HCT116 (cell line): ENCODE measurements at regions not wholly inside any gene's neighbourhood (a gene's known extent, or its start where the extent isn't known, plus 50 kb on each side); places are given as distances from the start of the nearest gene placed in this dataset.

Source experiments
- ATAC-seq: fragments of 200-7000 bp; cut with Tn5 transposase; 2 replicates; pipeline ENCODE4 v1.9.1; 2020; ENCODE audit warnings: mild to moderate bottlenecking, moderate library complexity
- BruUV-seq: library from RNA; stranded (reverse); fragments of 400-500 nt; replicated peaks from 2 replicates; lab custom pipeline; 2021; lab: Mats Ljungman, UMichigan
- CTCF ChIA-PET: fragments of 300-600 bp; sonication (Branson Sonifier 250); formaldehyde crosslinking; loops from one replicate; lab custom pipeline; 2021; ENCODE audit warnings: antibody characterized with exemption; lab: Charles Lee
- POLR2A ChIA-PET: fragments of 300-600, 350-600 bp; sonication (Branson Sonifier 250); formaldehyde crosslinking; loops from one replicate; lab custom pipeline; 2021; ENCODE audit warnings: antibody characterized with exemption; lab: Charles Lee
- RAD21 ChIA-PET, 2 experiments: fragments of 300-600 bp; sonication (Branson Sonifier 250); formaldehyde crosslinking; loops; one replicate each; lab custom pipeline; 2023; ENCODE audit warnings: low total read pairs in 2 of 2; ENCODE audit not compliant: uncharacterized antibody in 2 of 2, unreplicated experiment in 2 of 2, low non-redundant PET in 1 of 2; lab: Charles Lee
- DNase-seq: peaks from one replicate; pipeline ENCODE4 v3.0.0-alpha.2; 2010; ENCODE audit warnings: low read depth, low spot score
- H2AFZ ChIP-seq: fragments of 200-600 bp; shearing (Covaris generic), sonication (generic); 2 replicates; pipeline ENCODE4 v1.6.1; 2017; ENCODE audit warnings: low read depth, mixed run types, mixed read lengths, antibody characterized with exemption, low read length; ENCODE audit not compliant: poor library complexity, severe bottlenecking
- H3K27ac ChIP-seq: 2 replicates; pipeline ENCODE4 v1.5.1; 2012; ENCODE audit warnings: low read depth, low read length
- H3K27me3 ChIP-seq: fragments of 200-600 bp; sonication (generic); 2 replicates; pipeline ENCODE4 v1.6.1; 2016; ENCODE audit warnings: mixed run types, low read length, mixed read lengths; ENCODE audit not compliant: insufficient read depth
- H3K36me3 ChIP-seq, 2 experiments: fragments of 200-500 bp in 1 of 2; fragments of 200-600 bp in 1 of 2; sonication (Bioruptor generic) in 1 of 2; sonication (generic) in 1 of 2; 2 replicates each; pipeline versions ENCODE4 v1.5.1 to v1.6.1; 2014 to 2016; ENCODE audit warnings: low read length in 2 of 2, inconsistent platforms in 1 of 2, mixed read lengths in 1 of 2, mixed run types in 1 of 2; ENCODE audit not compliant: insufficient read depth in 2 of 2, control insufficient read depth in 1 of 2
- H3K4me1 ChIP-seq, 2 experiments: fragments of 200-600 bp in 1 of 2; sonication (generic) in 1 of 2; 2 replicates each; pipeline versions ENCODE4 v1.5.1 to v1.6.1; 2012 to 2017; ENCODE audit warnings: low read length in 2 of 2, inconsistent platforms in 1 of 2, mild to moderate bottlenecking in 1 of 2, mixed read lengths in 1 of 2, mixed run types in 1 of 2, moderate library complexity in 1 of 2; ENCODE audit not compliant: insufficient read depth in 2 of 2, control insufficient read depth in 1 of 2
- H3K4me2 ChIP-seq: fragments of 200-600 bp; sonication (generic); 2 replicates; pipeline ENCODE4 v1.6.1; 2017; ENCODE audit warnings: mixed run types, low read length, mixed read lengths
- H3K4me3 ChIP-seq, 2 experiments: fragments of 200-600 bp in 1 of 2; sonication (generic) in 1 of 2; replicated peaks in 1 of 2; 2 replicates each; pipeline ENCODE4 v1.5.1; 2011 to 2016; ENCODE audit warnings: low read length in 2 of 2, control low read depth in 1 of 2, low read depth in 1 of 2, mild to moderate bottlenecking in 1 of 2, mixed read lengths in 1 of 2, mixed run types in 1 of 2
- H3K79me2 ChIP-seq: fragments of 200-600 bp; sonication (generic); 2 replicates; pipeline ENCODE4 v1.6.1; 2017; ENCODE audit warnings: mild to moderate bottlenecking, mixed run types, low read length, moderate library complexity, mixed read lengths; ENCODE audit not compliant: insufficient read depth
- H3K9ac ChIP-seq: fragments of 200-600 bp; sonication (generic); 2 replicates; pipeline ENCODE4 v1.6.1; 2016; ENCODE audit warnings: low read length, mixed read lengths
- H3K9me2 ChIP-seq: fragments of 200-600 bp; sonication (generic), shearing (Covaris generic); 2 replicates; pipeline ENCODE4 v1.6.1; 2017; ENCODE audit warnings: mixed run types, mild to moderate bottlenecking, moderate library complexity; ENCODE audit not compliant: insufficient read depth
- H3K9me3 ChIP-seq, 2 experiments: fragments of 200-500 bp in 1 of 2; fragments of 200-600 bp in 1 of 2; sonication (Bioruptor generic) in 1 of 2; sonication (generic) in 1 of 2; 2 replicates each; pipeline ENCODE4 v1.6.1; 2014 to 2017; ENCODE audit warnings: low read length in 2 of 2, mixed read lengths in 2 of 2, inconsistent platforms in 1 of 2, low read depth in 1 of 2, mild to moderate bottlenecking in 1 of 2, mixed run types in 1 of 2, moderate library complexity in 1 of 2; ENCODE audit not compliant: control insufficient read depth in 1 of 2, insufficient read depth in 1 of 2
- H4K20me1 ChIP-seq: fragments of 200-600 bp; sonication (generic), shearing (Covaris generic); 2 replicates; pipeline ENCODE4 v1.6.1; 2017; ENCODE audit warnings: mixed run types, mild to moderate bottlenecking, moderate library complexity; ENCODE audit not compliant: insufficient read depth
- CBX3 ChIP-seq: IDR thresholded peaks from 2 replicates; pipeline ENCODE4 v1.6.1; 2012; ENCODE audit warnings: low read depth
- CEBPB ChIP-seq: IDR thresholded peaks from 2 replicates; pipeline ENCODE4 v1.6.1; 2012; ENCODE audit warnings: low read depth
- EGR1 ChIP-seq: IDR thresholded peaks from 2 replicates; pipeline ENCODE4 v1.6.1; 2012; ENCODE audit warnings: low read depth
- ELF1 ChIP-seq: IDR thresholded peaks from 2 replicates; pipeline ENCODE4 v1.6.1; 2012; ENCODE audit warnings: low read depth, borderline replicate concordance
- EZH2 ChIP-seq: fragments of 200-600 bp; sonication (generic); IDR thresholded peaks from 2 replicates; pipeline ENCODE4 v1.6.1; 2017; ENCODE audit warnings: antibody characterized with exemption, mixed run types
- EZH2phosphoT487 ChIP-seq: fragments of 200-600 bp; IDR thresholded peaks from 2 replicates; pipeline ENCODE4 v1.6.1; 2018; ENCODE audit warnings: antibody characterized with exemption, borderline replicate concordance
- FOSL1 ChIP-seq: IDR thresholded peaks from 2 replicates; pipeline ENCODE4 v1.6.1; 2012; ENCODE audit warnings: low read depth
- JUND ChIP-seq: IDR thresholded peaks from 2 replicates; pipeline ENCODE4 v1.6.1; 2012
- POLR2A ChIP-seq: IDR thresholded peaks from 2 replicates; pipeline ENCODE4 v1.7.0; 2011; ENCODE audit warnings: borderline replicate concordance; ENCODE audit not compliant: insufficient read depth, insufficient read length; ENCODE audit errors: extremely low read depth
- POLR2AphosphoS5 ChIP-seq: IDR thresholded peaks from 2 replicates; pipeline ENCODE4 v1.6.1; 2011; ENCODE audit warnings: mild to moderate bottlenecking, low read depth, low read length, moderate library complexity
- RAD21 ChIP-seq: IDR thresholded peaks from 2 replicates; pipeline ENCODE4 v1.6.1; 2012; ENCODE audit warnings: low read depth, mild to moderate bottlenecking
- SIN3A ChIP-seq: IDR thresholded peaks from 2 replicates; pipeline ENCODE4 v1.6.1; 2012; ENCODE audit warnings: low read depth
- SP1 ChIP-seq: IDR thresholded peaks from 2 replicates; pipeline ENCODE4 v1.6.1; 2012; ENCODE audit warnings: low read depth
- SRF ChIP-seq: IDR thresholded peaks from 2 replicates; pipeline ENCODE4 v1.6.1; 2012; ENCODE audit warnings: low read depth
- TCF7L2 ChIP-seq: IDR thresholded peaks from 2 replicates; pipeline ENCODE4 v1.7.0; 2011; ENCODE audit warnings: borderline replicate concordance, inconsistent platforms; ENCODE audit not compliant: insufficient read depth, insufficient read length; ENCODE audit errors: extremely low read depth
- YY1 ChIP-seq: IDR thresholded peaks from 2 replicates; pipeline ENCODE4 v1.6.1; 2011; ENCODE audit warnings: low read length, low read depth, moderate library complexity, mild to moderate bottlenecking; ENCODE audit not compliant: insufficient replicate concordance; ENCODE audit errors: extremely low read depth
- intact Hi-C: fragments of 100-400 bp; cut with micrococcal nuclease; formaldehyde crosslinking; loops from 2 replicates; pipeline ENCODE4 v1.10.0; 2022
- TF ChIP-seq, protein P1 (sequence below): IDR thresholded peaks from 2 replicates; pipeline ENCODE4 v1.6.1; 2012
- TF ChIP-seq, protein P2 (sequence below): IDR thresholded peaks from 2 replicates; pipeline ENCODE4 v1.6.1; 2012; ENCODE audit warnings: low read depth
- TF ChIP-seq, protein P3 (sequence below): IDR thresholded peaks from 2 replicates; pipeline ENCODE4 v1.6.1; 2011; ENCODE audit warnings: mild to moderate bottlenecking, low read length, moderate library complexity; ENCODE audit not compliant: insufficient replicate concordance; ENCODE audit errors: extremely low read depth
- TF ChIP-seq, protein P4 (sequence below), 3 experiments: fragments of 200-600 bp in 1 of 3; sonication (generic) in 1 of 3; IDR thresholded peaks in 2 of 3; conservative IDR thresholded peaks in 1 of 3; 2 replicates each; pipeline ENCODE4 v1.5.1; 2012 to 2017; ENCODE audit warnings: low read depth in 2 of 3, low read length in 2 of 3, antibody characterized with exemption in 1 of 3, borderline replicate concordance in 1 of 3, control low read depth in 1 of 3, mild to moderate bottlenecking in 1 of 3, mixed read lengths in 1 of 3, mixed run types in 1 of 3, moderate library complexity in 1 of 3; ENCODE audit not compliant: insufficient read depth in 1 of 3

DNA sequence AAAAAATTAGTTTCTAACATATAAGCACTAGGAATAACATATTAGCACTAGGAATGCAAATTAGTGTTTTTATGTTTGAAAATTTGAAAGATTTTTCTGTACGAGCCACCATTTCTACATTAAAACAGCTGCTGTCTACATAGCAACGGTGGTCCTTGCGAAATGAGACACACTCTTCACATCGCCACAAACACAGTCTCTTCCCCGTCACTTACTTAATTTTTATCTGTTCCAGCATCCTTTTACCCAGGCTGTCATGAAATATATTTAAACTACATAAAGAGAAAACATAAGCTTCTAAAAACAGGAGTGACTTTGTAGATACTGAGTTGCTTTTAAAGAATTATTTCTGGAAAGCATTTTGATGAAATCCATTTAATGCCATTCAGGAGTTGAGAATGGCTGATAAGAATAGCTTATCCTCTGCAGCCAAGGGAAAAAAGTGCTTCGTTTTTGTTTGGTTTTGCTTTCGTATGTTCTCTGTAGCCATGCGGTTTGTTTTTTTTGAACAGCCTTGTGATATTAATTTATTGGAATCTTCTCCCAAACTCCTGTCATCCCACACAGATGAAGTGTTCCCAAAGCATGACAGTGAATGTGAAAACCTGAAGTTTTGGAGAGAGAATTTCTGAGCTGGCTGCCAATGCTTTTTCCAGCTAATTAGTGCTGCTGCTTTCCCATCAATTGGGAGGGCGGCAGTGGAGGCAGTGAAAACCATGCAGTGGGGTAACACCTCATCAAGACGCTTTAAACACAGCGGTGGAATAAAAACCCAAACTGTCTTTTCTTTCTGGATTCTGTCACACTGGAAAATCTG, 603.7 kb upstream of the ADARB2 start:
- Histone ChIP-seq H3K9me3 (peaks cover 0 to 15% of the 10 kb centered on the region in 2 experiments; a peak in 3 of 4 replicates), H3K4me3 (no peak overlapping the region), H3K27me3 (no peaks in the 10 kb centered on the region), H4K20me1 (no peaks in the 10 kb centered on the region), H2AFZ (no peak overlapping the region), H3K9ac (no peak overlapping the region), H3K4me2 (no peak overlapping the region), H3K9me2 (no peaks in the 10 kb centered on the region), H3K36me3 (no peaks in the 10 kb centered on the region), H3K4me1 (no peaks in the 10 kb centered on the region), H3K27ac (no peak overlapping the region), H3K79me2 (no peaks in the 10 kb centered on the region)
- ChIA-PET CTCF (no interaction called here), POLR2A (no interaction called here), RAD21 (no interaction called here)
- ATAC-seq: no peak
- intact Hi-C loops: no loop called here
- no TSS peak for BruUV-seq
- no peak for DNase-seq
- TF ChIP-seq TCF7L2 (no peak), JUND (no peak), EGR1 (no peak), POLR2A (no peak), CBX3 (no peak), SIN3A (no peak), EZH2phosphoT487 (no peak), SRF (no peak), YY1 (no peak), FOSL1 (no peak), EZH2 (no peak), ELF1 (no peak), POLR2AphosphoS5 (no peak), CEBPB (no peak), RAD21 (no peak), SP1 (no peak)
- TF ChIP-seq, protein P1, sequence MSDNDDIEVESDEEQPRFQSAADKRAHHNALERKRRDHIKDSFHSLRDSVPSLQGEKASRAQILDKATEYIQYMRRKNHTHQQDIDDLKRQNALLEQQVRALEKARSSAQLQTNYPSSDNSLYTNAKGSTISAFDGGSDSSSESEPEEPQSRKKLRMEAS: no peak
- TF ChIP-seq, protein P2, sequence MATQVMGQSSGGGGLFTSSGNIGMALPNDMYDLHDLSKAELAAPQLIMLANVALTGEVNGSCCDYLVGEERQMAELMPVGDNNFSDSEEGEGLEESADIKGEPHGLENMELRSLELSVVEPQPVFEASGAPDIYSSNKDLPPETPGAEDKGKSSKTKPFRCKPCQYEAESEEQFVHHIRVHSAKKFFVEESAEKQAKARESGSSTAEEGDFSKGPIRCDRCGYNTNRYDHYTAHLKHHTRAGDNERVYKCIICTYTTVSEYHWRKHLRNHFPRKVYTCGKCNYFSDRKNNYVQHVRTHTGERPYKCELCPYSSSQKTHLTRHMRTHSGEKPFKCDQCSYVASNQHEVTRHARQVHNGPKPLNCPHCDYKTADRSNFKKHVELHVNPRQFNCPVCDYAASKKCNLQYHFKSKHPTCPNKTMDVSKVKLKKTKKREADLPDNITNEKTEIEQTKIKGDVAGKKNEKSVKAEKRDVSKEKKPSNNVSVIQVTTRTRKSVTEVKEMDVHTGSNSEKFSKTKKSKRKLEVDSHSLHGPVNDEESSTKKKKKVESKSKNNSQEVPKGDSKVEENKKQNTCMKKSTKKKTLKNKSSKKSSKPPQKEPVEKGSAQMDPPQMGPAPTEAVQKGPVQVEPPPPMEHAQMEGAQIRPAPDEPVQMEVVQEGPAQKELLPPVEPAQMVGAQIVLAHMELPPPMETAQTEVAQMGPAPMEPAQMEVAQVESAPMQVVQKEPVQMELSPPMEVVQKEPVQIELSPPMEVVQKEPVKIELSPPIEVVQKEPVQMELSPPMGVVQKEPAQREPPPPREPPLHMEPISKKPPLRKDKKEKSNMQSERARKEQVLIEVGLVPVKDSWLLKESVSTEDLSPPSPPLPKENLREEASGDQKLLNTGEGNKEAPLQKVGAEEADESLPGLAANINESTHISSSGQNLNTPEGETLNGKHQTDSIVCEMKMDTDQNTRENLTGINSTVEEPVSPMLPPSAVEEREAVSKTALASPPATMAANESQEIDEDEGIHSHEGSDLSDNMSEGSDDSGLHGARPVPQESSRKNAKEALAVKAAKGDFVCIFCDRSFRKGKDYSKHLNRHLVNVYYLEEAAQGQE: no peak
- TF ChIP-seq, protein P3, sequence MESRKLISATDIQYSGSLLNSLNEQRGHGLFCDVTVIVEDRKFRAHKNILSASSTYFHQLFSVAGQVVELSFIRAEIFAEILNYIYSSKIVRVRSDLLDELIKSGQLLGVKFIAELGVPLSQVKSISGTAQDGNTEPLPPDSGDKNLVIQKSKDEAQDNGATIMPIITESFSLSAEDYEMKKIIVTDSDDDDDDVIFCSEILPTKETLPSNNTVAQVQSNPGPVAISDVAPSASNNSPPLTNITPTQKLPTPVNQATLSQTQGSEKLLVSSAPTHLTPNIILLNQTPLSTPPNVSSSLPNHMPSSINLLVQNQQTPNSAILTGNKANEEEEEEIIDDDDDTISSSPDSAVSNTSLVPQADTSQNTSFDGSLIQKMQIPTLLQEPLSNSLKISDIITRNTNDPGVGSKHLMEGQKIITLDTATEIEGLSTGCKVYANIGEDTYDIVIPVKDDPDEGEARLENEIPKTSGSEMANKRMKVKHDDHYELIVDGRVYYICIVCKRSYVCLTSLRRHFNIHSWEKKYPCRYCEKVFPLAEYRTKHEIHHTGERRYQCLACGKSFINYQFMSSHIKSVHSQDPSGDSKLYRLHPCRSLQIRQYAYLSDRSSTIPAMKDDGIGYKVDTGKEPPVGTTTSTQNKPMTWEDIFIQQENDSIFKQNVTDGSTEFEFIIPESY: no peak
- TF ChIP-seq, protein P4, sequence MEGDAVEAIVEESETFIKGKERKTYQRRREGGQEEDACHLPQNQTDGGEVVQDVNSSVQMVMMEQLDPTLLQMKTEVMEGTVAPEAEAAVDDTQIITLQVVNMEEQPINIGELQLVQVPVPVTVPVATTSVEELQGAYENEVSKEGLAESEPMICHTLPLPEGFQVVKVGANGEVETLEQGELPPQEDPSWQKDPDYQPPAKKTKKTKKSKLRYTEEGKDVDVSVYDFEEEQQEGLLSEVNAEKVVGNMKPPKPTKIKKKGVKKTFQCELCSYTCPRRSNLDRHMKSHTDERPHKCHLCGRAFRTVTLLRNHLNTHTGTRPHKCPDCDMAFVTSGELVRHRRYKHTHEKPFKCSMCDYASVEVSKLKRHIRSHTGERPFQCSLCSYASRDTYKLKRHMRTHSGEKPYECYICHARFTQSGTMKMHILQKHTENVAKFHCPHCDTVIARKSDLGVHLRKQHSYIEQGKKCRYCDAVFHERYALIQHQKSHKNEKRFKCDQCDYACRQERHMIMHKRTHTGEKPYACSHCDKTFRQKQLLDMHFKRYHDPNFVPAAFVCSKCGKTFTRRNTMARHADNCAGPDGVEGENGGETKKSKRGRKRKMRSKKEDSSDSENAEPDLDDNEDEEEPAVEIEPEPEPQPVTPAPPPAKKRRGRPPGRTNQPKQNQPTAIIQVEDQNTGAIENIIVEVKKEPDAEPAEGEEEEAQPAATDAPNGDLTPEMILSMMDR (IDR thresholded peaks at IDR 0.05 in 2 of 3, conservative IDR thresholded peaks at IDR 0.05 in 1 of 3; ENCODE audit: borderline replicate concordance in 1 of 3, insufficient read depth in 1 of 3, low read depth in 2 of 3, low read length in 2 of 3): no peak
